ENCODE measurements at regions not wholly inside any gene's neighbourhood (a gene's known extent, or its start where the extent isn't known, plus 50 kb on each side); places are given as distances from the start of the nearest gene placed in this dataset.

DNA sequence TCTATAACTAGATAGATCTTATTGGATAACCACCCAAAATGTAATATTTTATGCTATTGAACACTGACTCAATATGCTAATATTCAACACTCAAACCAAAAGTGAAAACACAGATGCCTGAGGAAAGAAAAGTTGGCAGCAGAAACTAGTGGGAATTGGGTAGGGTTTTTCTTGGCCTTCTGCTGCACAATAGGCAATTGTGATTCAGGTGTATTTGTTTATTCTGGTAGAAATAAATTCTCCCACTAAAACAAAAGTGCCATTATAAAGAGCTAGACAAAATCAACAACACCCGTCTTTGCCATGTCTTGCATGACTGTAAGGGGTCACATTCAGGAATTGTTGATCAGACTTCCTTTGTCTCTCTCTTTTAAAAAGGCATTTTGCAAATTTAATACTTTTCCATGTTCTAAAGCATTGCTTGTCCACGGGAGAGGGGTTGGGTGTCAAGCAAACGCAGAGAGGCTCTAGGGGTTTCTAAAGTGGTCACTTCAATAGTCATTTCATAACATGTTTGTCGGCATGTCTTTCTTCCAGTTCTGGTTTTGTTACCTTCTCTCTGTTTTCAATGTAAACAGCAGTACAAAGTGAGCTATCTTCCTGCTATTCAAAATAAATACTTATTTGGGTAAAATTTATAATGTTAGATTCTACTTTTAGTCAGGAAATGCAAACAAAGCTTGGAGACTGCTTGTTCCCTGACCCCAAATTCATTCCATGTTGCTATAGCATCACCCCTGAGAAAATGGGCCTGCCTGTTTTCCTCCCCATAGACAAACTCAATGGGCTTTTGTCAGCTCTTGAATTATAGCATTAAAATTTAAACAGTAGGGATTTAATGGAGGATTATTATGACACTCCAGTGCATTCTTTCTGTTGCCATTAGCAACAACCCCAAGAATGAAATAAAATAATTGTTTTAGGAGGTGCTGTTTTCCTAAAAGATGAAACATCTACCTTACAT, 217.0 kb upstream of the CCN2 start:
- no peak overlapping the region for H3K27ac ChIP-seq (ENCODE audit: low read length)
- no peak overlapping the region for H3K9ac ChIP-seq (ENCODE audit: low read length)
- H2AFZ ChIP-seq (ENCODE audit: low read length), result no peak overlapping the region

DNA sequence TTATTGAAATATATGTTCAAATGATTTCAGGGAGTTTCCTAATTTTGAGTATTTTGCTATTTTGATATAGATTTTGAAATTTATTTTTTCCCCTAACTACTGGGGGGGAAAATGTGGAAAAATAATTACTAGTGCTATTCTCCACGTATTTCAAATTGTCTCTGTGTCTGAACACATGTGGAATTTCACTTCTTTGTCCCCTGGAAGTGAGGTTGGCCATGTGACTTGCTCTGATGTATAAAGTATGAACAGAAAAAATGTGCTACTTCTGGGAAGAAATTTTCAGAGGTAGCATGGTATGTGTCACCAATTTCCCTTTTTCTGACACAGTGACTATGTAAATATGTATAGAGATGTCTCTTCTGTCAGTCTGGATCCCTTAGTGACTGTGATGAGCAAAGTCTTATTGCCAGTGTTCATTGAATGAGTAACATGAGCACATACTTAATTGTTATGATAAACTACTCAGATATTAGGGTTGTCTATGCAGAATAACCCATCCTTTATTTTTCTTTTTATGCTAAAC, 215.4 kb upstream of the CCN2 start:
- H3K4me1 ChIP-seq (ENCODE audit: low read length), result no peaks in the 10 kb centered on the region
- TF ChIP-seq, protein P1, sequence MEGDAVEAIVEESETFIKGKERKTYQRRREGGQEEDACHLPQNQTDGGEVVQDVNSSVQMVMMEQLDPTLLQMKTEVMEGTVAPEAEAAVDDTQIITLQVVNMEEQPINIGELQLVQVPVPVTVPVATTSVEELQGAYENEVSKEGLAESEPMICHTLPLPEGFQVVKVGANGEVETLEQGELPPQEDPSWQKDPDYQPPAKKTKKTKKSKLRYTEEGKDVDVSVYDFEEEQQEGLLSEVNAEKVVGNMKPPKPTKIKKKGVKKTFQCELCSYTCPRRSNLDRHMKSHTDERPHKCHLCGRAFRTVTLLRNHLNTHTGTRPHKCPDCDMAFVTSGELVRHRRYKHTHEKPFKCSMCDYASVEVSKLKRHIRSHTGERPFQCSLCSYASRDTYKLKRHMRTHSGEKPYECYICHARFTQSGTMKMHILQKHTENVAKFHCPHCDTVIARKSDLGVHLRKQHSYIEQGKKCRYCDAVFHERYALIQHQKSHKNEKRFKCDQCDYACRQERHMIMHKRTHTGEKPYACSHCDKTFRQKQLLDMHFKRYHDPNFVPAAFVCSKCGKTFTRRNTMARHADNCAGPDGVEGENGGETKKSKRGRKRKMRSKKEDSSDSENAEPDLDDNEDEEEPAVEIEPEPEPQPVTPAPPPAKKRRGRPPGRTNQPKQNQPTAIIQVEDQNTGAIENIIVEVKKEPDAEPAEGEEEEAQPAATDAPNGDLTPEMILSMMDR (IDR thresholded peaks at IDR 0.05; ENCODE audit: low read length), result no peak
- TF ChIP-seq EZH2 (optimal IDR thresholded peaks at IDR 0.05; ENCODE audit: low read depth, low read length) (no peak), EZH2phosphoT487 (IDR thresholded peaks at IDR 0.05; ENCODE audit: low read length) (no peak)
- no peak overlapping the region for H2AFZ ChIP-seq (ENCODE audit: low read length)
- H4K20me1 ChIP-seq (ENCODE audit: insufficient read depth, low read length), result no peaks in the 10 kb centered on the region
- DNase-seq, result no peak
- no peaks in the 10 kb centered on the region for H3K79me2 ChIP-seq (ENCODE audit: low read length)
- no peak overlapping the region for H3K9ac ChIP-seq (ENCODE audit: low read length)
- H3K36me3 ChIP-seq (replicated peaks; ENCODE audit: insufficient read depth, low read length), result no peaks in the 10 kb centered on the region
- H3K4me2 ChIP-seq (ENCODE audit: low read depth, low read length), result no peak overlapping the region
- no peak overlapping the region for H3K4me3 ChIP-seq (ENCODE audit: low read length)
- no peaks in the 10 kb centered on the region for H3K9me2 ChIP-seq (replicated peaks; ENCODE audit: insufficient read depth, low read length)
- H3F3A ChIP-seq (ENCODE audit: insufficient read depth, low read length), result no peaks in the 10 kb centered on the region
- H3K27ac ChIP-seq (ENCODE audit: low read length), result no peak overlapping the region
- no peaks in the 10 kb centered on the region for H3K9me3 ChIP-seq (replicated peaks; ENCODE audit: insufficient read depth, low read length)
- no peaks in the 10 kb centered on the region for H3K27me3 ChIP-seq (replicated peaks; ENCODE audit: insufficient read depth, low read length)

More for the DNA sequence above, 217.0 kb upstream of the CCN2 start:
- Histone ChIP-seq H3K9me3 (replicated peaks; ENCODE audit: insufficient read depth, low read length) (no peaks in the 10 kb centered on the region), H3K4me3 (ENCODE audit: low read length) (no peak overlapping the region), H4K20me1 (ENCODE audit: insufficient read depth, low read length) (no peaks in the 10 kb centered on the region), H3K4me2 (ENCODE audit: low read depth, low read length) (no peak overlapping the region), H3K27me3 (replicated peaks; ENCODE audit: insufficient read depth, low read length) (no peaks in the 10 kb centered on the region), H3K36me3 (replicated peaks; ENCODE audit: insufficient read depth, low read length) (no peaks in the 10 kb centered on the region), H3K79me2 (ENCODE audit: low read length) (no peaks in the 10 kb centered on the region), H3K4me1 (ENCODE audit: low read length) (no peaks in the 10 kb centered on the region), H3K9me2 (replicated peaks; ENCODE audit: insufficient read depth, low read length) (no peaks in the 10 kb centered on the region), H3F3A (ENCODE audit: insufficient read depth, low read length) (no peaks in the 10 kb centered on the region)
- TF ChIP-seq EZH2phosphoT487 (IDR thresholded peaks at IDR 0.05; ENCODE audit: low read length) (no peak), EZH2 (optimal IDR thresholded peaks at IDR 0.05; ENCODE audit: low read depth, low read length) (no peak)
- TF ChIP-seq, protein P1 (IDR thresholded peaks at IDR 0.05; ENCODE audit: low read length), result no peak
- DNase-seq, result no peak

DNA sequence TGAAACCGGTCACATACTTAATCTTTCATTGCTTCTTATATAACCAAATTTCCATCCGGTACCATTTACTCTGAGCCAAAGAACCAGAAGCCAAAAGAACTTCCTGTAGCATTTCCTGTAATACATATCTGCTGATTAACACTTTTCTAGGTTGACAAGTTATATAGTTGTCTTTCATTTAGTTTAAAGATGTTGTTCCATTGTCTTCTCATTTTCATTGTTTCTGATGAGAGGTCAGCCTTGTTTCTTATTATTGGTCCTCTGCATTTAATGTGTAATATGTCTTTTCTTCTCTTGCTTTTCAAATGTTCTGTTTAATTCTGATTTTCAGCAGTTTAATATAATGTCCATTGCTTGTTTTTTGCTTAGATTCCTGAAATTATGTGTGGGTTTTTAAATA, 214.5 kb upstream of the CCN2 start:
- Histone ChIP-seq H3K4me3 (ENCODE audit: low read length) (no peak overlapping the region), H3K9ac (ENCODE audit: low read length) (no peak overlapping the region), H4K20me1 (ENCODE audit: insufficient read depth, low read length) (no peaks in the 10 kb centered on the region), H3K79me2 (ENCODE audit: low read length) (no peaks in the 10 kb centered on the region), H3K27me3 (replicated peaks; ENCODE audit: insufficient read depth, low read length) (no peaks in the 10 kb centered on the region), H3K27ac (ENCODE audit: low read length) (no peak overlapping the region), H3K4me1 (ENCODE audit: low read length) (no peaks in the 10 kb centered on the region), H3F3A (ENCODE audit: insufficient read depth, low read length) (no peaks in the 10 kb centered on the region), H3K4me2 (ENCODE audit: low read depth, low read length) (no peak overlapping the region), H3K36me3 (replicated peaks; ENCODE audit: insufficient read depth, low read length) (no peaks in the 10 kb centered on the region), H3K9me2 (replicated peaks; ENCODE audit: insufficient read depth, low read length) (no peaks in the 10 kb centered on the region), H2AFZ (ENCODE audit: low read length) (no peak overlapping the region), H3K9me3 (replicated peaks; ENCODE audit: insufficient read depth, low read length) (no peaks in the 10 kb centered on the region)
- TF ChIP-seq EZH2phosphoT487 (IDR thresholded peaks at IDR 0.05; ENCODE audit: low read length) (no peak), EZH2 (optimal IDR thresholded peaks at IDR 0.05; ENCODE audit: low read depth, low read length) (no peak)
- TF ChIP-seq, protein P1 (IDR thresholded peaks at IDR 0.05; ENCODE audit: low read length), result no peak
- DNase-seq, result no peak

Measured in MM.1S (cell line).